PC-9 (cell line): ENCODE measurements at regions not wholly inside any gene's neighbourhood (a gene's known extent, or its start where the extent isn't known, plus 50 kb on each side); places are given as distances from the start of the nearest gene placed in this dataset.
"Not testable (repeated sequence)": the region's sequence is repeated elsewhere in the genome, so short reads cannot be mapped to it uniquely, and the experiment has no call there.

Experiments used
- BruUV-seq: library from RNA; stranded (reverse); fragments of 400-500 nt; replicated peaks from 2 replicates; lab custom pipeline; 2021; lab: Mats Ljungman, UMichigan
- CTCF ChIA-PET: fragments of 300-600 bp; sonication (Branson Sonifier 250); formaldehyde crosslinking; loops from one replicate; lab custom pipeline; 2022; ENCODE audit warnings: antibody characterized with exemption; lab: Charles Lee
- POLR2A ChIA-PET: fragments of 300-600 bp; sonication (Branson Sonifier 250); formaldehyde crosslinking; loops from one replicate; lab custom pipeline; 2022; ENCODE audit warnings: antibody characterized with exemption; ENCODE audit not compliant: unreplicated experiment; lab: Charles Lee
- DNase-seq, 2 experiments: peaks; one replicate each; pipeline versions ENCODE4 v3.0.0 to v3.0.0-alpha.2; 2015 to 2022; ENCODE audit warnings: mixed read lengths in 1 of 2
- H2AFZ ChIP-seq: fragments of 200-600 bp; sonication (generic); 2 replicates; pipeline ENCODE4 v1.8.1; 2017; ENCODE audit warnings: antibody characterized with exemption
- H3F3A ChIP-seq: fragments of 200-600 bp; sonication (generic); 2 replicates; pipeline ENCODE4 v1.8.1; 2017; ENCODE audit warnings: antibody characterized with exemption, mild to moderate bottlenecking, low read depth; ENCODE audit not compliant: insufficient read depth
- H3K27ac ChIP-seq: fragments of 200-600 bp; sonication (generic); 2 replicates; pipeline ENCODE4 v1.6.1; 2016; ENCODE audit warnings: mixed run types
- H3K27me3 ChIP-seq: fragments of 200-600 bp; sonication (generic); 2 replicates; pipeline ENCODE4 v1.6.1; 2016; ENCODE audit warnings: low read depth, mixed run types; ENCODE audit not compliant: insufficient read depth
- H3K36me3 ChIP-seq: fragments of 200-600 bp; sonication (generic); 2 replicates; pipeline ENCODE4 v1.6.1; 2016; ENCODE audit warnings: low read depth, mixed run types
- H3K4me1 ChIP-seq: fragments of 200-600 bp; sonication (generic); replicated peaks from 2 replicates; pipeline ENCODE4 v1.6.1; 2016; ENCODE audit warnings: mixed run types; ENCODE audit not compliant: insufficient read depth
- H3K4me2 ChIP-seq: fragments of 200-600 bp; sonication (generic); 2 replicates; pipeline ENCODE4 v1.6.1; 2017; ENCODE audit warnings: mixed run types
- H3K4me3 ChIP-seq: fragments of 200-600 bp; sonication (generic); 2 replicates; pipeline ENCODE4 v1.6.1; 2016; ENCODE audit warnings: mixed run types
- H3K79me2 ChIP-seq: fragments of 200-600 bp; sonication (generic); 2 replicates; pipeline ENCODE4 v1.6.1; 2017; ENCODE audit warnings: low read depth, mixed run types
- H3K9me2 ChIP-seq: fragments of 200-600 bp; sonication (generic); 2 replicates; pipeline ENCODE4 v1.8.1; 2017; ENCODE audit warnings: mild to moderate bottlenecking; ENCODE audit not compliant: insufficient read depth
- H3K9me3 ChIP-seq: fragments of 200-600 bp; sonication (generic); 2 replicates; pipeline ENCODE4 v1.8.1; 2016; ENCODE audit warnings: low read depth; ENCODE audit not compliant: insufficient read depth
- H4K20me1 ChIP-seq: fragments of 200-600 bp; sonication (generic); 2 replicates; pipeline ENCODE4 v1.8.1; 2017; ENCODE audit not compliant: insufficient read depth
- CTCF ChIP-seq: fragments of 200-600 bp; sonication (generic); conservative IDR thresholded peaks from 2 replicates; pipeline ENCODE4 v1.6.1; 2017; ENCODE audit warnings: mixed run types, antibody characterized with exemption, mild to moderate bottlenecking, moderate library complexity
- EZH2 ChIP-seq: fragments of 200-600 bp; sonication (generic); IDR thresholded peaks from 2 replicates; pipeline ENCODE4 v1.8.0; 2017; ENCODE audit warnings: antibody characterized with exemption, low read depth
- intact Hi-C: fragments of 100-400 bp; cut with micrococcal nuclease; formaldehyde crosslinking; loops from one replicate; pipeline ENCODE4 v1.10.0; 2022; ENCODE audit not compliant: unreplicated experiment

GRCh38 chr19:14265290-14266036 is 59.5 kb upstream of the ADGRL1 start:
- Histone ChIP-seq H2AFZ (no peak overlapping the region), H4K20me1 (no peaks in the 10 kb centered on the region), H3K79me2 (no peaks in the 10 kb centered on the region), H3K4me3 (no peak overlapping the region), H3F3A (peaks cover 5% of the 10 kb centered on the region; the same call in 1 of the 2 replicates), H3K27me3 (peaks cover 37% of the 10 kb centered on the region), H3K9me2 (no peaks in the 10 kb centered on the region), H3K36me3 (no peaks in the 10 kb centered on the region), H3K4me1 (no peaks in the 10 kb centered on the region), H3K27ac (no peak overlapping the region), H3K4me2 (no peak overlapping the region), H3K9me3 (no peaks in the 10 kb centered on the region)
- ChIA-PET POLR2A (no interaction called here), CTCF (interaction anchor here (0.6 kb wide), 1 partner anchor 21 kb away, joined by 6 read pairs; no protein-coding TSS in a partner anchor)
- BruUV-seq: no TSS peak
- DNase-seq: no peak
- intact Hi-C loops: no loop called here
- no peak for TF ChIP-seq EZH2
- TF ChIP-seq CTCF: no peak

GRCh38 chr19:14255902-14256649 is 50.1 kb upstream of the ADGRL1 start:
- BruUV-seq, H3K27ac ChIP-seq, H3K4me3 ChIP-seq, H3K27me3 ChIP-seq, H3K36me3 ChIP-seq, H4K20me1 ChIP-seq, H3K4me2 ChIP-seq, intact Hi-C loops, H3F3A ChIP-seq, H3K9me3 ChIP-seq, H3K4me1 ChIP-seq, H2AFZ ChIP-seq, H3K9me2 ChIP-seq, H3K79me2 ChIP-seq: not testable (repeated sequence)
- DNase-seq: peak in 1 of 2 experiments; percentile 66
- POLR2A ChIA-PET: interaction anchor here (0.7 kb wide), 1 partner anchor 115 kb away, joined by 22 read pairs; no protein-coding TSS in a partner anchor
- CTCF ChIA-PET: interaction anchor here (0.6 kb wide), 1 partner anchor 202 kb away, joined by 3 read pairs; no protein-coding TSS in a partner anchor
